ENCODE measurements at regions not wholly inside any gene's neighbourhood (a gene's known extent, or its start where the extent isn't known, plus 50 kb on each side); places are given as distances from the start of the nearest gene placed in this dataset.

- no peaks in the 10 kb centered on the region for H3K27me3 Mint-ChIP-seq (ENCODE audit: insufficient read depth)
- no peaks in the 10 kb centered on the region for H3K36me3 Mint-ChIP-seq (ENCODE audit: low read depth)
- H3K27ac Mint-ChIP-seq = no peak overlapping the region
Measured at GRCh38 chr2:153232464-153232863, 246.1 kb downstream of the RPRM start.

GRCh38 chr2:153230977-153231376 is 247.6 kb downstream of the RPRM start:
- Mint-ChIP-seq H3K4me1 (ENCODE audit: low read depth) (no peaks in the 10 kb centered on the region), H3K27ac (no peak overlapping the region), H3K9me3 (peaks cover 23% of the 10 kb centered on the region), H3K4me3 (no peak overlapping the region), H3K36me3 (ENCODE audit: low read depth) (no peaks in the 10 kb centered on the region), H3K27me3 (ENCODE audit: insufficient read depth) (no peaks in the 10 kb centered on the region)
- no peak for TF ChIP-seq CTCF (IDR thresholded peaks at IDR 0.05)
- no peak for DNase-seq

More at GRCh38 chr2:153232464-153232863, 246.1 kb downstream of the RPRM start:
- Mint-ChIP-seq H3K4me3 (no peak overlapping the region), H3K9me3 (peaks cover 15% of the 10 kb centered on the region), H3K4me1 (ENCODE audit: low read depth) (no peaks in the 10 kb centered on the region)
- no peak for DNase-seq
- no peak for TF ChIP-seq CTCF (IDR thresholded peaks at IDR 0.05)

GRCh38 chr2:153228904-153229303 is 249.7 kb downstream of the RPRM start:
- Mint-ChIP-seq H3K27ac (no peak overlapping the region), H3K9me3 (peaks cover 32% of the 10 kb centered on the region), H3K4me1 (ENCODE audit: low read depth) (no peaks in the 10 kb centered on the region), H3K27me3 (ENCODE audit: insufficient read depth) (no peaks in the 10 kb centered on the region), H3K36me3 (ENCODE audit: low read depth) (no peaks in the 10 kb centered on the region), H3K4me3 (no peak overlapping the region)
- no peak for TF ChIP-seq CTCF (IDR thresholded peaks at IDR 0.05)
- no peak for DNase-seq

- Mint-ChIP-seq H3K4me3 (no peak overlapping the region), H3K27ac (no peak overlapping the region), H3K4me1 (ENCODE audit: low read depth) (no peaks in the 10 kb centered on the region), H3K27me3 (ENCODE audit: insufficient read depth) (no peaks in the 10 kb centered on the region), H3K36me3 (ENCODE audit: low read depth) (no peaks in the 10 kb centered on the region), H3K9me3 (peaks cover 33% of the 10 kb centered on the region)
- DNase-seq = no peak
- no peak for TF ChIP-seq CTCF (IDR thresholded peaks at IDR 0.05)
Measured at GRCh38 chr2:153227981-153228380, 250.6 kb downstream of the RPRM start.

GRCh38 chr2:153222231-153223165 is 256.1 kb downstream of the RPRM start:
- H3K9me3 Mint-ChIP-seq = peaks cover 57% of the 10 kb centered on the region
- no peak for TF ChIP-seq CTCF (IDR thresholded peaks at IDR 0.05)
- no peaks in the 10 kb centered on the region for H3K4me1 Mint-ChIP-seq (ENCODE audit: low read depth)
- no peaks in the 10 kb centered on the region for H3K36me3 Mint-ChIP-seq (ENCODE audit: low read depth)
- H3K27ac Mint-ChIP-seq = no peak overlapping the region
- peaks cover 2% of the 10 kb centered on the region; the same call in 1 of the 2 replicates for H3K27me3 Mint-ChIP-seq (ENCODE audit: insufficient read depth)
- no peak overlapping the region for H3K4me3 Mint-ChIP-seq
- DNase-seq = no peak

Measured in HFFc6 (cell line).